Adipocyte (in vitro differentiated cells): ENCODE measurements at regions not wholly inside any gene's neighbourhood (a gene's known extent, or its start where the extent isn't known, plus 50 kb on each side); places are given as distances from the start of the nearest gene placed in this dataset.
A peak's percentile ranks its signal among the peaks of the same experiment; 100 is the strongest.
"Not testable (repeated sequence)": the region's sequence is repeated elsewhere in the genome, so short reads cannot be mapped to it uniquely, and the experiment has no call there.

ENCODE experiments used
- DNase-seq: peaks from one replicate; pipeline ENCODE4 v3.0.0-alpha.2; 2015; ENCODE audit warnings: low read depth
- H3K27me3 ChIP-seq: replicated peaks from 2 replicates; pipeline ENCODE4 v1.7.0; 2013; ENCODE audit warnings: mild to moderate bottlenecking, low read length, moderate library complexity; ENCODE audit not compliant: control insufficient read depth, insufficient read depth
- H3K36me3 ChIP-seq: 2 replicates; pipeline ENCODE4 v1.7.0; 2013; ENCODE audit warnings: low read length, mild to moderate bottlenecking, moderate library complexity; ENCODE audit not compliant: control insufficient read depth, insufficient read depth, severe bottlenecking
- H3K4me1 ChIP-seq: 2 replicates; pipeline ENCODE4 v1.7.0; 2013; ENCODE audit warnings: mild to moderate bottlenecking, low read length, moderate library complexity; ENCODE audit not compliant: control insufficient read depth, insufficient read depth
- H3K4me3 ChIP-seq: 2 replicates; pipeline ENCODE4 v1.7.0; 2013; ENCODE audit warnings: mild to moderate bottlenecking, low read length, moderate library complexity
- H3K9ac ChIP-seq: 2 replicates; pipeline ENCODE4 v1.7.0; 2013; ENCODE audit warnings: mild to moderate bottlenecking, low read length, moderate library complexity
- H3K9me3 ChIP-seq: 2 replicates; pipeline ENCODE4 v1.7.0; 2013; ENCODE audit warnings: mild to moderate bottlenecking, low read length, moderate library complexity; ENCODE audit not compliant: control insufficient read depth

DNA sequence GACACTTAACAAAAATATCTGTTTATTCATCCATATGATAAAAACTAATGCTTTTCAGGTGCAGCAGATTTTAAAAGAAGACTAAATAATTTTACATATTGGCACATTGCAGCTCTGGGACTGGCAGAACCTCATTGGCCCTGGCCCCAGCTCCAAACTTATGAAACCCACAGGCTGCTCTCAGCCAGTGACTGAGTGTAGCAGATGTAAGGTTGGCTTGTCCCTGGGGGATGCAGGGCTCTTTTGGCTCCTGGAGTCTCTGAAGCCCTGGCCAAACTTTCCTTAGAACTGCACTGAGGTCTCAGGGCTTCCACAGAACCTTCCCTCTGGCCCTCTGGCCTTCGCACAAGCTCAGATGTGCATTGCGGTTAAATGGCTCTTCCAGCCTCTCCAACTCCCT lies 725.0 kb upstream of the SOX11 start:
- H3K27me3 ChIP-seq, result no peaks in the 10 kb centered on the region
- no peaks in the 10 kb centered on the region for H3K36me3 ChIP-seq
- DNase-seq, result no peak
- no peak overlapping the region for H3K4me3 ChIP-seq
- H3K4me1 ChIP-seq, result no peaks in the 10 kb centered on the region
- no peak overlapping the region for H3K9ac ChIP-seq
- no peaks in the 10 kb centered on the region for H3K9me3 ChIP-seq

DNA sequence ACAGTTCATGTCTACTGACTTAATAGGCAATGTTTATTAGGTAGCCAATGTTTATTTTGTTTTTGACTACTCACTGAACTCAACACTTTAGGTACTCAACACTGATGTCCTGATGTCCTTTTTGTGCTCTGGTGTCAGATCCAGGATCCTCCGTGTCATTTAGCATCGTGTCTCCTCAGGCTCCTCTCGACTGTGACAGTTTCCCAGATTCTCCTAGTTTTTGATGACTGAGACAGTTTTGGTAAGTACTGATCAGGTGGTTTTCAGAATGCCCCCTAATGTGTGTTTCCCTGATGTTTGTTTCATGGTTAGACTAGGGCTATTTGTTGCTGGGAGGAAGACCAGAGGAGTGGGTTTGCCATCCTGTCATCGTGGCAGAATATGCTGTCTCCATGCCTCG lies 719.7 kb upstream of the SOX11 start:
- H3K9me3 ChIP-seq, result no peaks in the 10 kb centered on the region
- no peak overlapping the region for H3K9ac ChIP-seq
- H3K36me3 ChIP-seq, result no peaks in the 10 kb centered on the region
- no peak for DNase-seq
- H3K4me3 ChIP-seq, result no peak overlapping the region
- H3K27me3 ChIP-seq, result no peaks in the 10 kb centered on the region
- H3K4me1 ChIP-seq, result no peaks in the 10 kb centered on the region

DNA sequence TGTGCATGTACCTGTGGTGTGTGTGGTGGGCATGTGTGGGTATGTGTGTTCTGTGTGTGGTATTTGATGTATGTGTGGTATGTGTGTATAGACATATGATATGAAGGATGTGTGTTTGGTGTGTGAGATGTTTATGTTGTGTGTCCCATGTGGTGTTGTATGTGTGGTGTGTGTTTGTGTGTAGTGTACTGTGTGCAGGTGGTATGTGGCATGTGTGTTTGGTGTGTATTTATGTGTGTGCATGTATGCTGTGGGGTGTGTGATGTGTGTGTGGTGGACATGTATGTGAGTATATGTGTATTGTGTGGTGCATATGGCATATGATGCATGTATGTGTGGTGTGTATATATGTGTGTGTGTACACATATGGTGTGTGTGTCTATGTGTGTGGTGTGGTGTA lies 718.8 kb upstream of the SOX11 start:
- no peak overlapping the region for H3K4me3 ChIP-seq
- H3K9me3 ChIP-seq, result no peaks in the 10 kb centered on the region
- no peak overlapping the region for H3K9ac ChIP-seq
- DNase-seq, result no peak
- no peaks in the 10 kb centered on the region for H3K4me1 ChIP-seq
- no peaks in the 10 kb centered on the region for H3K27me3 ChIP-seq
- no peaks in the 10 kb centered on the region for H3K36me3 ChIP-seq

DNA sequence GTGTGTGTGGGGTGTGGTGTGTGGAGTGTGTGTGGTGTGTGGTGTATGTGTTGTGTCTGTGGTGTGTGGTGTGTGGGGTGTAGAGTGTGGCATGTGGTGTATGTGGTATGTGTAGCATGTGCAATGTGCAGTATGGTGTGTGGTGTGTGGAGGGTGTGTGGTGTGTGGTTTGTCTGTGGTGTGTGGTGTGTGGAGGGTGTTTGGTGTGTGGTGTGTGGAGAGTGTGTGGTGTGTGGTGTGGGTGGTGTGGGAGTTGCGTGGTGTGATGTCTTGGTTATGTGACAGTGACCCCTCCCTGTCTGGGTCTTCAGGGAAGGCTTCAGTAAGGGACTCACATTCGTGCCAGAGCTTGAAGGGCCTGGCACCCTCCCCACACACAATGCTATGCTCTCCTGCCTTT lies 718.2 kb upstream of the SOX11 start:
- Histone ChIP-seq H3K4me3 (no peak overlapping the region), H3K9me3 (no peaks in the 10 kb centered on the region), H3K4me1 (no peaks in the 10 kb centered on the region), H3K9ac (no peak overlapping the region), H3K36me3 (no peaks in the 10 kb centered on the region), H3K27me3 (no peaks in the 10 kb centered on the region)
- DNase-seq, result no peak

DNA sequence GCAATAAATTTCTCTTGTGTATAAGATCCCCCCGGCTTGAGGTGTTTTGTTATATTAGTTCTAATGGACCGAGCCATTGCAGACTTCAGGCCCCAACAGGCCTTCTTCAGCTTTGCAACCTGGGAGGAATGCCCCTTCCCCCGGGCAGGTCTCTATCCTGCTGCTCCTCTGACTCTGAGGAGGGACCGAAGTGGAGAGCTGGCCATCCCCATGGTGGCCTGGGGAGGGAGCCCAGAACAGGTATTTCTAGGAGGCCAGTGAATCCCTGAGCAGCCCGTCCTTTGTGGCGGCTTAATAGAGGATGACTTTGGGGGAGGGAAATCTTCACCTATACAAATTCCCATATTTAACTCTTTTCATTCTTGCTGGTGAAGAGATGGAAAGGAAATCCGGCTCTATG lies 715.8 kb upstream of the SOX11 start:
- Histone ChIP-seq H3K27me3 (no peaks in the 10 kb centered on the region), H3K4me1 (no peaks in the 10 kb centered on the region), H3K9me3 (no peaks in the 10 kb centered on the region), H3K9ac (no peak overlapping the region), H3K36me3 (no peaks in the 10 kb centered on the region), H3K4me3 (no peak overlapping the region)
- no peak for DNase-seq

DNA sequence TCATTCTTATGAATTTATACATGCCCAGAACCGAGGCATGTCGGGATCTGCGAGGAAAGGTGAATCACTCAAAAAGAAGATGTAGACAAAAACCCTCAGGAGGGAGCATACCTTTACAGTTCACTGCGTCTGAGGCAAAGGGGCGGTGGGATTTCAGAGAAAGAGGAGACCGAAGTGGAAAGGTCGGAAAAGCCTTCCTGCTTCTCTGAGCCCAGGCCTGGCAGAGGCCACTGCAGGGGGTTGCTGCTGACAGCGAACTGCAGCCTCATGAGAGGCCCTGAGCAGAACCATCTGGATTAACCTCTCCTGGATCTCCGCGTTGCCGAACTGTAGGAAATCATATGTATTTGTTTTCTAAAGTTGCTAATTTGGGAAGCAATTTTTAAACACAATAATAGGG lies 713.1 kb upstream of the SOX11 start:
- H3K27me3 ChIP-seq, result no peaks in the 10 kb centered on the region
- no peak overlapping the region for H3K4me3 ChIP-seq
- H3K9me3 ChIP-seq, result no peaks in the 10 kb centered on the region
- DNase-seq, result no peak
- no peak overlapping the region for H3K9ac ChIP-seq
- H3K4me1 ChIP-seq, result no peaks in the 10 kb centered on the region
- H3K36me3 ChIP-seq, result no peaks in the 10 kb centered on the region

DNA sequence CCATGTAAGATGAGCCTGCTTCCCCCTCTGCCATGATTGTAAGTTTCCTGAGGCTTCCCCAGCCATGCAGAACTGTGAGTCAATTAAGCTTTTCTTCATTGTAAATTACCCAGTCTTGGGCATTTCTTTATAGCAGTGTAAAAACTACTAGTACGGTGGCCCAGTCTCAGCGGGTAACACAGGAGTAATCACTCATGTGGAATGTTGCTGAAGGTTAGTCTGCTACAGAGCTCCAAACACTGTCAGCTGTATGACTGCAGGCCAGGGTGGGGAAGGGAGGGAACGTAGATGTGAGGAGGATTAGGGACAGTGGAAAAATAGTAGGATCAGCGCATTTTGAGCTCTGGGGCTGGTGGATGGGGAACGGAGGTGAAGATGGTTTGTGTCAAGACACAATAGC lies 711.2 kb upstream of the SOX11 start:
- Histone ChIP-seq H3K4me1 (no peaks in the 10 kb centered on the region), H3K27me3 (no peaks in the 10 kb centered on the region), H3K36me3 (no peaks in the 10 kb centered on the region), H3K4me3 (no peak overlapping the region), H3K9ac (no peak overlapping the region), H3K9me3 (no peaks in the 10 kb centered on the region)
- no peak for DNase-seq

DNA sequence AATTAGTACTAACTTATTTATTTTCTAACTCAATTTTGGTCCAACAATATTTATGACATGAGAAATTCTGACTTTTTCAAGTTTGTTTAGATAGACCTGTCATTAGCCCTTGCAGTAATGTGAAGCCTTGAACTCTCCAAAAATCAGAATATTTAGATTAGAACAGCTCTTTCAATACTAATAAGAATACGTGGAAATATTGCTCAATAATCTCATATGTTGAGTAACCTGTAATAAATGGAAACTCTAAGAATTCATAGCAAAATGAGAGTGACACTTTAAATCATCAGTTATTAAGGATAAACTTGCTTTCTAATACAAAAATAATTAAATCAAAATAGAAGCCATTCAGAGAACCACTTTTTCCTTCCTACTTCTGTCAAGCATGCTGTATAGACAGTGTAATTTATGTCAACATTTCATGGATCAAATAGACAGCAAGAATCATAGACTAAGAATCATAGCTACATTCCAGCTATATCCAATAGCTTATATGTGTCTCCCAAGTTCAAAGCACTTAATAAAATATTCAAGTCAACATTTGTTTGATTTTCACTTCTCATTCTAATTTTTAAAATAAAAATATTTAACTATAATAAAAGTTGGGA lies 710.3 kb upstream of the SOX11 start:
- Histone ChIP-seq H3K9ac (no peak overlapping the region), H3K4me3 (no peak overlapping the region), H3K4me1 (no peaks in the 10 kb centered on the region), H3K36me3 (no peaks in the 10 kb centered on the region), H3K27me3 (no peaks in the 10 kb centered on the region), H3K9me3 (no peaks in the 10 kb centered on the region)
- no peak for DNase-seq

DNA sequence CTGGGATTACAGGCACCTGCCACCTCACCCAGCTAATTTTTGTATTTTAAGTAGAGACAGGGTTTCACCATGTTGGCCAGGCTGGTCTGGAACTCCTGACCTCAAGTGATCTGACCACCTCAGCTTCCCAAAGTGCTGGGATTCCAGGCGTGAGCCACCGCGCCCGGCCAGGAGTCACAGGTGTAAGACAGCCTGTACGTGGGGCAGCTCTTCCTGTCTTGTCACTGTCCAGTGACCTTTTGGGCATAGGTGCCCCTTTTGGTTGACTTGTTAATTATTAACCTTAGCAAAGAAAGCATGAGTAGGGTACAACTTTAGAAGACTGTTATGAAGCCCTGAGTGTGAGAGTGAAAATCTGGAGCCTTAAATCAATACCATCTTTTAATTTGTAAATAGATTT lies 703.7 kb upstream of the SOX11 start:
- H3K9me3 ChIP-seq, H3K4me3 ChIP-seq, DNase-seq, H3K9ac ChIP-seq, H3K4me1 ChIP-seq, H3K36me3 ChIP-seq, H3K27me3 ChIP-seq: not testable (repeated sequence)

DNA sequence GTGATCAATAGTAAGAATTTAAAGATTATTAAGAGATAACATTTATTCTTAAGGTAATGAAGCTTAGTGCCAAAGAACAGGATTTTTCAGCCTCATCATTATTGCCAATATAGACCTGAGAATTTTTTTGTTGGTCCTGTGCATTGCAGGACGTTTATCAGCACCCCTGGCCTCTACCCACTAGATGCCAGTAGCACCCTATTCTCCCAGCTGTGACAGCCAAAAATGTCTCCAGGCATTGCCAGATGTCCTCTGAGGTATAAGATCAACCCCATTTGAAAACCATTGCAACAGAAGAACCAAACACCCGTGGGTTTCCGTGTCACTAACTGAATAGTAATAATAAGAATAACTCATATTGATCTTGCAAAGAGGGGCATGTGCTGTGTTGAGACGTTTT lies 700.0 kb upstream of the SOX11 start:
- Histone ChIP-seq H3K27me3 (no peaks in the 10 kb centered on the region), H3K4me3 (no peak overlapping the region), H3K4me1 (no peaks in the 10 kb centered on the region), H3K9ac (no peak overlapping the region), H3K36me3 (no peaks in the 10 kb centered on the region), H3K9me3 (no peaks in the 10 kb centered on the region)
- DNase-seq, result peak; percentile 0

DNA sequence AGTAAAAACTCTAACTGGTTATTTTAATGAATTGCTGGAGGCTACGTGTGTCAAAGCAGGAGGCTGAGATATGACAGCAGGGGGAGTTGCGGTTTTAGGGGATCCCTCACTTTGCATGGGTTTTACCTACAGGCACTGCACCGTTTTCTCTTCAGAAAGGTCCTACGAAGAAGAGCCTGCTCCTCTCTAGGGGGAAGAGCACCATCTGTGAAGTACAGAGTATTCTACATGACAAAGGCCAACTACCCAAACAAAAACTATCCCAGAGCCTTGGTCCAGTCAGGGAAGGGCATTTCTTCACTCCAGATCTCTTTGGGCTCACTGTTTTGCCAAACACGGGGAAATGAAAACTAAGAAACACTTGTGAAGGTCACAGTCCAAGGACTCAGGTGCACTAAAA lies 696.7 kb upstream of the SOX11 start:
- DNase-seq, result no peak
- Histone ChIP-seq H3K4me3 (no peak overlapping the region), H3K9ac (no peak overlapping the region), H3K4me1 (no peaks in the 10 kb centered on the region), H3K36me3 (no peaks in the 10 kb centered on the region), H3K27me3 (no peaks in the 10 kb centered on the region), H3K9me3 (no peaks in the 10 kb centered on the region)

DNA sequence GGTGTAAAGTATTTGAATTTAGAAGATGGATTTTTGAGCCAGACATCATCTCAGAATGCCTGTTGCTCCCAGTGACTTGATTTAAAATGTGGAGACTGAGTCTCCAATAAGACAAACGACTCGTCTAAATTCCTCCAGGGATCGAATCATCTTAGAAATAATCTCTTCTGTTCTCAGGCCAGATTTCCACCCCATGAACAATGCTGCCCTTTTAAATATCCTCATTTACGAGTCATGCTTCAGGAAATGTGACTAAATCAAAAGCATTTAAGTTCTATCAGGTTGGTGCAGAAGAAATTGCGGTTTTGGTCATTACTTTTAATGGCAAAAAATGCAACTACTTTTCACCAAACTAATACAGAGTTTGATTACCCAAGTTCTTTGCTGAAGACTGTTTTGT lies 684.6 kb upstream of the SOX11 start:
- no peak overlapping the region for H3K9ac ChIP-seq
- no peaks in the 10 kb centered on the region for H3K4me1 ChIP-seq
- no peaks in the 10 kb centered on the region for H3K27me3 ChIP-seq
- no peak overlapping the region for H3K4me3 ChIP-seq
- no peak for DNase-seq
- H3K36me3 ChIP-seq, result no peaks in the 10 kb centered on the region
- H3K9me3 ChIP-seq, result peaks cover 5% of the 10 kb centered on the region
